WTC11 (cell line): ENCODE measurements at regions not wholly inside any gene's neighbourhood (a gene's known extent, or its start where the extent isn't known, plus 50 kb on each side); places are given as distances from the start of the nearest gene placed in this dataset.

Experiments
- ATAC-seq: fragments of 200-7000 bp; cut with Tn5 transposase; 2 replicates; pipeline ENCODE4 v1.10.0; 2021; ENCODE audit warnings: mild to moderate bottlenecking, moderate library complexity
- CTCF ChIA-PET: fragments of 300-600 bp; sonication (Branson Sonifier 250); formaldehyde crosslinking; loops from one replicate; lab custom pipeline; 2021; ENCODE audit warnings: antibody characterized with exemption; lab: Charles Lee
- POLR2A ChIA-PET: fragments of 350-600 bp; sonication (Branson Sonifier 250); formaldehyde crosslinking; loops from one replicate; lab custom pipeline; 2021; ENCODE audit warnings: antibody characterized with exemption; lab: Charles Lee
- DNase-seq: peaks from one replicate; pipeline ENCODE4 v3.0.0; 2021; ENCODE audit warnings: low spot score
- H3K27ac Mint-ChIP-seq: 2 replicates; pipeline ENCODE4 v1.8.0; 2021; ENCODE audit warnings: mixed read lengths
- H3K27me3 Mint-ChIP-seq: 2 replicates; pipeline ENCODE4 v1.8.0; 2021; ENCODE audit warnings: low read depth, mild to moderate bottlenecking, moderate library complexity, mixed read lengths
- H3K36me3 Mint-ChIP-seq: 2 replicates; pipeline ENCODE4 v1.8.0; 2021; ENCODE audit warnings: mixed read lengths
- H3K4me1 Mint-ChIP-seq: 2 replicates; pipeline ENCODE4 v1.8.0; 2022; ENCODE audit warnings: mixed read lengths
- H3K4me3 Mint-ChIP-seq: 2 replicates; pipeline ENCODE4 v1.8.0; 2021; ENCODE audit warnings: mild to moderate bottlenecking, moderate library complexity, mixed read lengths
- H3K9me3 Mint-ChIP-seq: 2 replicates; pipeline ENCODE4 v1.8.0; 2021; ENCODE audit warnings: mixed read lengths
- ARID4B ChIP-seq: sonication (generic); formaldehyde crosslinking; IDR thresholded peaks from 2 replicates; pipeline ENCODE4 v1.8.0; 2023; ENCODE audit warnings: missing genetic modification reagents, mild to moderate bottlenecking, borderline replicate concordance
- ATF6 ChIP-seq: sonication (generic); formaldehyde crosslinking; IDR thresholded peaks from 2 replicates; pipeline ENCODE4 v1.8.1; 2023; ENCODE audit warnings: mild to moderate bottlenecking, missing genetic modification reagents
- CBFB ChIP-seq: sonication (generic); formaldehyde crosslinking; IDR thresholded peaks from 2 replicates; pipeline ENCODE4 v1.8.1; 2022; ENCODE audit warnings: mild to moderate bottlenecking, low read depth, missing genetic modification reagents
- CREB1 ChIP-seq: sonication (generic); formaldehyde crosslinking; IDR thresholded peaks from 2 replicates; pipeline ENCODE4 v1.8.0; 2023; ENCODE audit warnings: mild to moderate bottlenecking, missing genetic modification reagents
- FOXK1 ChIP-seq: sonication (generic); formaldehyde crosslinking; IDR thresholded peaks from 2 replicates; pipeline ENCODE4 v1.8.0; 2022; ENCODE audit warnings: mild to moderate bottlenecking, moderate library complexity, missing genetic modification reagents
- FOXP1 ChIP-seq: sonication (generic); formaldehyde crosslinking; IDR thresholded peaks from 2 replicates; pipeline ENCODE4 v1.8.0; 2022; ENCODE audit warnings: missing genetic modification reagents, mild to moderate bottlenecking, moderate library complexity, borderline replicate concordance
- HMGA2 ChIP-seq: fragments of 250-450 bp; sonication (Bioruptor Pico); IDR thresholded peaks from 2 replicates; pipeline ENCODE4 v1.4.0; 2021; ENCODE audit warnings: mild to moderate bottlenecking, moderate library complexity
- MAX ChIP-seq: sonication (generic); formaldehyde crosslinking; IDR thresholded peaks from 2 replicates; pipeline ENCODE4 v1.8.0; 2022; ENCODE audit warnings: mild to moderate bottlenecking, missing genetic modification reagents
- RORB ChIP-seq: fragments of 250-450 bp; sonication (Bioruptor Pico); IDR thresholded peaks from 2 replicates; pipeline ENCODE4 v1.9.0; 2021; ENCODE audit warnings: mild to moderate bottlenecking
- SP1 ChIP-seq: sonication (generic); formaldehyde crosslinking; conservative IDR thresholded peaks from 2 replicates; pipeline ENCODE4 v1.8.1; 2022; ENCODE audit warnings: missing genetic modification reagents
- ZNF219 ChIP-seq: sonication (generic); formaldehyde crosslinking; IDR thresholded peaks from 2 replicates; pipeline ENCODE4 v1.8.0; 2023; ENCODE audit warnings: missing genetic modification reagents, mild to moderate bottlenecking, borderline replicate concordance
- ZNF425 ChIP-seq: fragments of 250-450 bp; sonication (Bioruptor Pico); conservative IDR thresholded peaks from 2 replicates; pipeline ENCODE4 v1.9.0; 2021; ENCODE audit warnings: mild to moderate bottlenecking
- TF ChIP-seq, protein P1 (sequence below): fragments of 250-450 bp; sonication (Bioruptor Pico); IDR thresholded peaks from 2 replicates; pipeline ENCODE4 v1.9.0; 2021; ENCODE audit warnings: mild to moderate bottlenecking
- TF ChIP-seq, protein P2 (sequence below): sonication (generic); formaldehyde crosslinking; IDR thresholded peaks from 2 replicates; pipeline ENCODE4 v1.8.0; 2022; ENCODE audit warnings: mild to moderate bottlenecking, missing genetic modification reagents
- TF ChIP-seq, protein P3 (sequence below): sonication (generic); formaldehyde crosslinking; IDR thresholded peaks from 2 replicates; pipeline ENCODE4 v1.8.0; 2023; ENCODE audit warnings: missing genetic modification reagents
- TF ChIP-seq, protein P4 (sequence below): fragments of 250-450 bp; sonication (Bioruptor Pico); IDR thresholded peaks from 2 replicates; pipeline ENCODE4 v1.8.0; 2021; ENCODE audit warnings: mild to moderate bottlenecking

DNA sequence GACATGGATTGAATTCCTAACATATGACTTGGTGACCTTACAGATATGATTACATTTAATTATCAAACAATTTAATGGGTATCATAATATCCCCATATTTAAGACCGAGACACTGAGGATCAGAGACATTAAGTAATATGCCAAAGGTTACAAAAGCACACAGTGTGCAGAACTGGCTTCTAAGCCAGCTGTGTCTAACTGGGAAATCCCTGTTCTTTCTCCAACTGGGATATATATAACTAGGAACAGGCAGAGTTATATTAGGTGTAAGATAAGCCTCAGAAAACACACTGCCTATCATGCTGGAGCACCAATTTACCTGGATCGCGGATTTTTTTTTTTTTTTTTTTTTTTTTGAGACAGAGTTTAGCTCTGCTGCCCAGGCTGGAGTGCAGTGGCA lies 88.3 kb upstream of the ADGRL2 start (continued):
- TF ChIP-seq ARID4B (CRISPR knock-in tag): no peak
- no peak for TF ChIP-seq FOXK1 (CRISPR knock-in tag)

GRCh38 chr1:81710857-81711256 lies 89.9 kb upstream of the ADGRL2 start:
- no peak for DNase-seq
- Mint-ChIP-seq H3K27me3 (no peaks in the 10 kb centered on the region), H3K36me3 (no peaks in the 10 kb centered on the region), H3K4me1 (peaks cover 5% of the 10 kb centered on the region), H3K4me3 (no peak overlapping the region), H3K27ac (no peak overlapping the region), H3K9me3 (no peaks in the 10 kb centered on the region)
- TF ChIP-seq ZNF219 (CRISPR knock-in tag) (no peak), CREB1 (no peak), RORB (CRISPR knock-in tag) (no peak), SP1 (CRISPR knock-in tag) (no peak)
- CTCF ChIA-PET: no interaction called here
- no peak for ATAC-seq
- POLR2A ChIA-PET: no interaction called here

GRCh38 chr1:81708250-81708649 lies 92.5 kb upstream of the ADGRL2 start:
- Mint-ChIP-seq H3K9me3 (no peaks in the 10 kb centered on the region), H3K4me1 (peaks cover 21% of the 10 kb centered on the region), H3K27ac (no peak overlapping the region), H3K36me3 (no peaks in the 10 kb centered on the region), H3K27me3 (no peaks in the 10 kb centered on the region), H3K4me3 (no peak overlapping the region)
- CTCF ChIA-PET: no interaction called here
- no peak for DNase-seq
- no peak for ATAC-seq
- POLR2A ChIA-PET: no interaction called here
- no peak for TF ChIP-seq CBFB (CRISPR knock-in tag)
- TF ChIP-seq, protein P1, sequence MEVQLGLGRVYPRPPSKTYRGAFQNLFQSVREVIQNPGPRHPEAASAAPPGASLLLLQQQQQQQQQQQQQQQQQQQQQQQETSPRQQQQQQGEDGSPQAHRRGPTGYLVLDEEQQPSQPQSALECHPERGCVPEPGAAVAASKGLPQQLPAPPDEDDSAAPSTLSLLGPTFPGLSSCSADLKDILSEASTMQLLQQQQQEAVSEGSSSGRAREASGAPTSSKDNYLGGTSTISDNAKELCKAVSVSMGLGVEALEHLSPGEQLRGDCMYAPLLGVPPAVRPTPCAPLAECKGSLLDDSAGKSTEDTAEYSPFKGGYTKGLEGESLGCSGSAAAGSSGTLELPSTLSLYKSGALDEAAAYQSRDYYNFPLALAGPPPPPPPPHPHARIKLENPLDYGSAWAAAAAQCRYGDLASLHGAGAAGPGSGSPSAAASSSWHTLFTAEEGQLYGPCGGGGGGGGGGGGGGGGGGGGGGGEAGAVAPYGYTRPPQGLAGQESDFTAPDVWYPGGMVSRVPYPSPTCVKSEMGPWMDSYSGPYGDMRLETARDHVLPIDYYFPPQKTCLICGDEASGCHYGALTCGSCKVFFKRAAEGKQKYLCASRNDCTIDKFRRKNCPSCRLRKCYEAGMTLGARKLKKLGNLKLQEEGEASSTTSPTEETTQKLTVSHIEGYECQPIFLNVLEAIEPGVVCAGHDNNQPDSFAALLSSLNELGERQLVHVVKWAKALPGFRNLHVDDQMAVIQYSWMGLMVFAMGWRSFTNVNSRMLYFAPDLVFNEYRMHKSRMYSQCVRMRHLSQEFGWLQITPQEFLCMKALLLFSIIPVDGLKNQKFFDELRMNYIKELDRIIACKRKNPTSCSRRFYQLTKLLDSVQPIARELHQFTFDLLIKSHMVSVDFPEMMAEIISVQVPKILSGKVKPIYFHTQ (CRISPR knock-in tag): no peak
- TF ChIP-seq, protein P2, sequence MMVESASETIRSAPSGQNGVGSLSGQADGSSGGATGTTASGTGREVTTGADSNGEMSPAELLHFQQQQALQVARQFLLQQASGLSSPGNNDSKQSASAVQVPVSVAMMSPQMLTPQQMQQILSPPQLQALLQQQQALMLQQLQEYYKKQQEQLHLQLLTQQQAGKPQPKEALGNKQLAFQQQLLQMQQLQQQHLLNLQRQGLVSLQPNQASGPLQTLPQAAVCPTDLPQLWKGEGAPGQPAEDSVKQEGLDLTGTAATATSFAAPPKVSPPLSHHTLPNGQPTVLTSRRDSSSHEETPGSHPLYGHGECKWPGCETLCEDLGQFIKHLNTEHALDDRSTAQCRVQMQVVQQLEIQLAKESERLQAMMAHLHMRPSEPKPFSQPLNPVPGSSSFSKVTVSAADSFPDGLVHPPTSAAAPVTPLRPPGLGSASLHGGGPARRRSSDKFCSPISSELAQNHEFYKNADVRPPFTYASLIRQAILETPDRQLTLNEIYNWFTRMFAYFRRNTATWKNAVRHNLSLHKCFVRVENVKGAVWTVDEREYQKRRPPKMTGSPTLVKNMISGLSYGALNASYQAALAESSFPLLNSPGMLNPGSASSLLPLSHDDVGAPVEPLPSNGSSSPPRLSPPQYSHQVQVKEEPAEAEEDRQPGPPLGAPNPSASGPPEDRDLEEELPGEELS (CRISPR knock-in tag): no peak
- no peak for TF ChIP-seq MAX (CRISPR knock-in tag)
- no peak for TF ChIP-seq ATF6
- TF ChIP-seq ZNF425 (CRISPR knock-in tag): no peak
- TF ChIP-seq, protein P3, sequence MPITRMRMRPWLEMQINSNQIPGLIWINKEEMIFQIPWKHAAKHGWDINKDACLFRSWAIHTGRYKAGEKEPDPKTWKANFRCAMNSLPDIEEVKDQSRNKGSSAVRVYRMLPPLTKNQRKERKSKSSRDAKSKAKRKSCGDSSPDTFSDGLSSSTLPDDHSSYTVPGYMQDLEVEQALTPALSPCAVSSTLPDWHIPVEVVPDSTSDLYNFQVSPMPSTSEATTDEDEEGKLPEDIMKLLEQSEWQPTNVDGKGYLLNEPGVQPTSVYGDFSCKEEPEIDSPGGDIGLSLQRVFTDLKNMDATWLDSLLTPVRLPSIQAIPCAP (CRISPR knock-in tag): no peak
- no peak for TF ChIP-seq FOXP1
- no peak for TF ChIP-seq HMGA2 (CRISPR knock-in tag)
- TF ChIP-seq, protein P4, sequence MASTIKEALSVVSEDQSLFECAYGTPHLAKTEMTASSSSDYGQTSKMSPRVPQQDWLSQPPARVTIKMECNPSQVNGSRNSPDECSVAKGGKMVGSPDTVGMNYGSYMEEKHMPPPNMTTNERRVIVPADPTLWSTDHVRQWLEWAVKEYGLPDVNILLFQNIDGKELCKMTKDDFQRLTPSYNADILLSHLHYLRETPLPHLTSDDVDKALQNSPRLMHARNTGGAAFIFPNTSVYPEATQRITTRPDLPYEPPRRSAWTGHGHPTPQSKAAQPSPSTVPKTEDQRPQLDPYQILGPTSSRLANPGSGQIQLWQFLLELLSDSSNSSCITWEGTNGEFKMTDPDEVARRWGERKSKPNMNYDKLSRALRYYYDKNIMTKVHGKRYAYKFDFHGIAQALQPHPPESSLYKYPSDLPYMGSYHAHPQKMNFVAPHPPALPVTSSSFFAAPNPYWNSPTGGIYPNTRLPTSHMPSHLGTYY (CRISPR knock-in tag): no peak
